Motor neuron (in vitro differentiated cells): ENCODE measurements at regions not wholly inside any gene's neighbourhood (a gene's known extent, or its start where the extent isn't known, plus 50 kb on each side); places are given as distances from the start of the nearest gene placed in this dataset.

Source experiments
- ATAC-seq, 8 experiments: fragments of 200-7000 bp; cut with Tn5 transposase; replicated peaks in 6 of 8; 2 replicates each; pipeline ENCODE4 v1.8.0; 2021; ENCODE audit warnings: mild to moderate bottlenecking in 8 of 8, moderate library complexity in 8 of 8
- H3K27ac ChIP-seq, 2 donors: fragments of 250-450 bp; sonication (Bioruptor Pico); 2 replicates each; pipeline ENCODE4 v1.9.0; 2021; ENCODE audit warnings: antibody characterized with exemption in 2 of 2, mild to moderate bottlenecking in 2 of 2, moderate library complexity in 1 of 2
- H3K4me1 ChIP-seq, 2 donors: fragments of 250-450 bp; sonication (Bioruptor Pico); replicated peaks in 1 of 2; 2 replicates each; pipeline ENCODE4 v1.6.1; 2021; ENCODE audit warnings: antibody characterized with exemption in 2 of 2, mild to moderate bottlenecking in 2 of 2, moderate library complexity in 1 of 2
- H3K4me3 ChIP-seq, 5 donors: fragments of 250-450 bp; sonication (Bioruptor Pico); 2 replicates each; pipeline ENCODE4 v1.9.0; 2021; ENCODE audit warnings: antibody characterized with exemption in 5 of 5, mild to moderate bottlenecking in 5 of 5, moderate library complexity in 4 of 5
- WGBS, 10 experiments: fragments of 450-650 bp; shearing (Covaris generic); methylation state at CpG; one replicate each; pipeline ENCODE4 v1.0.0; 2022; 5-methylcytosine and 5-hydroxymethylcytosine counted together
- in situ Hi-C, 9 experiments: fragments of 400-800 bp; cut with MboI; loops; one replicate each; pipeline ENCODE4 v1.15.0; 2021; ENCODE audit warnings: low sequenced_read_pairs in 9 of 9, low pct_unique_long_range_greater_than_20kb in 2 of 9; ENCODE audit not compliant: unreplicated experiment in 9 of 9

GRCh38 chr1:98179151-98179773 lies 258.4 kb upstream of the DPYD start:
- in situ Hi-C loops: no loop called here
- peaks cover 0 to 10% of the 10 kb centered on the region in 2 donors for H3K4me1 ChIP-seq
- no peak overlapping the region for H3K27ac ChIP-seq
- whole genome bisulfite sequencing, 10 experiments: 47 to 94% (median 72%) methylated on average over 3 to 4 of the region's 4 CpGs; no CpG with 5 or more reads in 2 of the 10 experiments
- no peak overlapping the region for H3K4me3 ChIP-seq
- peak in 3 of 8 experiments; percentile 44 to 82 (median 57) for ATAC-seq

GRCh38 chr1:98177751-98178150 lies 256.9 kb upstream of the DPYD start:
- Histone ChIP-seq H3K4me3 (no peak overlapping the region), H3K4me1 (peaks cover 0 to 10% of the 10 kb centered on the region in 2 donors), H3K27ac (no peak overlapping the region)
- in situ Hi-C loops: no loop called here
- ATAC-seq: no peak
- 50 to 100% (median 94%) methylated on average over 2 of the region's 2 CpGs; no CpG with 5 or more reads in 2 of the 10 experiments for WGBS, 10 experiments

GRCh38 chr1:98176936-98177335 lies 256.1 kb upstream of the DPYD start:
- WGBS, 10 experiments: 55 to 100% (median 95%) methylated on average over 3 of the region's 3 CpGs; no CpG with 5 or more reads in 1 of the 10 experiments
- H3K4me3 ChIP-seq: no peak overlapping the region
- peaks cover 0 to 10% of the 10 kb centered on the region in 2 donors for H3K4me1 ChIP-seq
- H3K27ac ChIP-seq: no peak overlapping the region
- in situ Hi-C loops: no loop called here
- no peak for ATAC-seq

GRCh38 chr1:98176414-98176813 lies 255.6 kb upstream of the DPYD start:
- H3K4me1 ChIP-seq: peaks cover 0 to 10% of the 10 kb centered on the region in 2 donors
- in situ Hi-C loops: no loop called here
- no peak for ATAC-seq
- H3K27ac ChIP-seq: no peak overlapping the region
- H3K4me3 ChIP-seq: no peak overlapping the region

- in situ Hi-C loops: no loop called here
- no peak overlapping the region for H3K27ac ChIP-seq
- WGBS, 10 experiments: 0 to 100% (median 63%) methylated on average over 1 to 3 of the region's 3 CpGs
- no peak overlapping the region for H3K4me3 ChIP-seq
- H3K4me1 ChIP-seq: no peaks in the 10 kb centered on the region
- no peak for ATAC-seq
Measured at GRCh38 chr1:98172578-98172977, 251.7 kb upstream of the DPYD start.

GRCh38 chr1:98172022-98172421 lies 251.2 kb upstream of the DPYD start:
- Histone ChIP-seq H3K4me1 (no peaks in the 10 kb centered on the region), H3K27ac (no peak overlapping the region), H3K4me3 (no peak overlapping the region)
- WGBS, 10 experiments: 80 to 100% (median 88%) methylated on average over 1 to 2 of the region's 2 CpGs; no CpG with 5 or more reads in 1 of the 10 experiments
- in situ Hi-C loops: no loop called here
- no peak for ATAC-seq

GRCh38 chr1:98164509-98164908 lies 243.7 kb upstream of the DPYD start:
- no peak for ATAC-seq
- Histone ChIP-seq H3K27ac (no peak overlapping the region), H3K4me3 (no peak overlapping the region), H3K4me1 (no peaks in the 10 kb centered on the region)
- in situ Hi-C loops: no loop called here
- 62 to 95% (median 84%) methylated on average over 3 to 4 of the region's 4 CpGs for WGBS, 10 experiments

GRCh38 chr1:98157524-98158313 lies 236.9 kb upstream of the DPYD start:
- in situ Hi-C loops: no loop called here
- WGBS, 10 experiments: 22 to 100% (median 69%) methylated on average over 1 to 2 of the region's 2 CpGs; no CpG with 5 or more reads in 2 of the 10 experiments
- no peak for ATAC-seq
- H3K4me1 ChIP-seq: no peaks in the 10 kb centered on the region
- H3K27ac ChIP-seq: no peak overlapping the region
- no peak overlapping the region for H3K4me3 ChIP-seq

- no peak for ATAC-seq
- H3K4me3 ChIP-seq: no peak overlapping the region
- no peaks in the 10 kb centered on the region for H3K4me1 ChIP-seq
- H3K27ac ChIP-seq: no peak overlapping the region
- in situ Hi-C loops: no loop called here
Measured at GRCh38 chr1:98147280-98147679, 226.4 kb upstream of the DPYD start.

GRCh38 chr1:98145655-98146054 lies 224.8 kb upstream of the DPYD start:
- Histone ChIP-seq H3K27ac (no peak overlapping the region), H3K4me3 (no peak overlapping the region), H3K4me1 (no peaks in the 10 kb centered on the region)
- in situ Hi-C loops: no loop called here
- ATAC-seq: no peak
- 48 to 100% (median 93%) methylated on average over 1 to 2 of the region's 2 CpGs for WGBS, 10 experiments

- in situ Hi-C loops: no loop called here
- WGBS, 10 experiments: 30 to 100% (median 83%) methylated on average over 1 to 2 of the region's 2 CpGs; no CpG with 5 or more reads in 1 of the 10 experiments
- H3K4me3 ChIP-seq: no peak overlapping the region
- H3K4me1 ChIP-seq: no peaks in the 10 kb centered on the region
- H3K27ac ChIP-seq: no peak overlapping the region
- no peak for ATAC-seq
Measured at GRCh38 chr1:98143403-98143802, 222.6 kb upstream of the DPYD start.

- 0 to 95% (median 76%) methylated on average over 1 to 4 of the region's 4 CpGs for WGBS, 10 experiments
- Histone ChIP-seq H3K27ac (no peak overlapping the region), H3K4me1 (peaks cover 0 to 5% of the 10 kb centered on the region in 2 donors), H3K4me3 (no peak overlapping the region)
- in situ Hi-C loops: no loop called here
- ATAC-seq: no peak
Measured at GRCh38 chr1:98133131-98133530, 212.3 kb upstream of the DPYD start.

- Histone ChIP-seq H3K27ac (no peak overlapping the region), H3K4me1 (peaks cover 0 to 5% of the 10 kb centered on the region in 2 donors), H3K4me3 (no peak overlapping the region)
- WGBS, 10 experiments: 17 to 60% (median 27%) methylated on average over 1 of the region's 1 CpG; no CpG with 5 or more reads in 7 of the 10 experiments
- peak in 5 of 8 experiments; percentile 47 to 69 (median 59) for ATAC-seq
- in situ Hi-C loops: no loop called here
Measured at GRCh38 chr1:98130408-98130807, 209.6 kb upstream of the DPYD start.

- WGBS, 10 experiments: 80 to 100% (median 100%) methylated on average over 1 of the region's 1 CpG; no CpG with 5 or more reads in 3 of the 10 experiments
- no peak overlapping the region for H3K4me3 ChIP-seq
- in situ Hi-C loops: no loop called here
- peaks cover 0 to 5% of the 10 kb centered on the region in 2 donors for H3K4me1 ChIP-seq
- H3K27ac ChIP-seq: no peak overlapping the region
- ATAC-seq: no peak
Measured at GRCh38 chr1:98129491-98129890, 208.7 kb upstream of the DPYD start.
